ENCODE measurements at regions not wholly inside any gene's neighbourhood (a gene's known extent, or its start where the extent isn't known, plus 50 kb on each side); places are given as distances from the start of the nearest gene placed in this dataset.

GRCh38 chr3:16118396-16118795, 56.1 kb upstream of the GALNT15 start:
- no peak overlapping the region for H3K4me3 ChIP-seq
- TF ChIP-seq ESRRA (IDR thresholded peaks at IDR 0.05; ENCODE audit: borderline replicate concordance, low read length) (no peak), HOXA7 (CRISPR knock-in tag; IDR thresholded peaks at IDR 0.05) (no peak), EHMT2 (IDR thresholded peaks at IDR 0.05; ENCODE audit: low read depth) (no peak), RARB (CRISPR knock-in tag; IDR thresholded peaks at IDR 0.05) (no peak), JUNB (IDR thresholded peaks at IDR 0.05) (no peak), ZNF302 (CRISPR knock-in tag; IDR thresholded peaks at IDR 0.05) (no peak), CEBPB (IDR thresholded peaks at IDR 0.05) (no peak), RNF2 (IDR thresholded peaks at IDR 0.05; ENCODE audit: borderline replicate concordance, low read depth) (no peak), EP300 (IDR thresholded peaks at IDR 0.05) (no peak)
- TF ChIP-seq, protein P1, sequence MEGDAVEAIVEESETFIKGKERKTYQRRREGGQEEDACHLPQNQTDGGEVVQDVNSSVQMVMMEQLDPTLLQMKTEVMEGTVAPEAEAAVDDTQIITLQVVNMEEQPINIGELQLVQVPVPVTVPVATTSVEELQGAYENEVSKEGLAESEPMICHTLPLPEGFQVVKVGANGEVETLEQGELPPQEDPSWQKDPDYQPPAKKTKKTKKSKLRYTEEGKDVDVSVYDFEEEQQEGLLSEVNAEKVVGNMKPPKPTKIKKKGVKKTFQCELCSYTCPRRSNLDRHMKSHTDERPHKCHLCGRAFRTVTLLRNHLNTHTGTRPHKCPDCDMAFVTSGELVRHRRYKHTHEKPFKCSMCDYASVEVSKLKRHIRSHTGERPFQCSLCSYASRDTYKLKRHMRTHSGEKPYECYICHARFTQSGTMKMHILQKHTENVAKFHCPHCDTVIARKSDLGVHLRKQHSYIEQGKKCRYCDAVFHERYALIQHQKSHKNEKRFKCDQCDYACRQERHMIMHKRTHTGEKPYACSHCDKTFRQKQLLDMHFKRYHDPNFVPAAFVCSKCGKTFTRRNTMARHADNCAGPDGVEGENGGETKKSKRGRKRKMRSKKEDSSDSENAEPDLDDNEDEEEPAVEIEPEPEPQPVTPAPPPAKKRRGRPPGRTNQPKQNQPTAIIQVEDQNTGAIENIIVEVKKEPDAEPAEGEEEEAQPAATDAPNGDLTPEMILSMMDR (IDR thresholded peaks at IDR 0.05): no peak
- CTCF ChIA-PET: interaction anchor here (0.9 kb wide), 1 partner anchor 13 kb away, joined by 4 read pairs; no protein-coding TSS in a partner anchor
- no peak overlapping the region for H3K27ac ChIP-seq
- no peaks in the 10 kb centered on the region for H3K9me3 ChIP-seq
- H3K4me2 ChIP-seq: no peak overlapping the region
- DNase-seq (ENCODE audit: low read depth in 1 of 2, low spot score in 1 of 2): no peak
- POLR2A ChIA-PET: no interaction called here
- no peak for FAIRE-seq
- no peaks in the 10 kb centered on the region for H3K4me1 ChIP-seq
- no peak for ATAC-seq
- WGBS (ENCODE audit: missing lambda C conversion rate): 76% methylated on average over 8 of the region's 9 CpGs

DNA sequence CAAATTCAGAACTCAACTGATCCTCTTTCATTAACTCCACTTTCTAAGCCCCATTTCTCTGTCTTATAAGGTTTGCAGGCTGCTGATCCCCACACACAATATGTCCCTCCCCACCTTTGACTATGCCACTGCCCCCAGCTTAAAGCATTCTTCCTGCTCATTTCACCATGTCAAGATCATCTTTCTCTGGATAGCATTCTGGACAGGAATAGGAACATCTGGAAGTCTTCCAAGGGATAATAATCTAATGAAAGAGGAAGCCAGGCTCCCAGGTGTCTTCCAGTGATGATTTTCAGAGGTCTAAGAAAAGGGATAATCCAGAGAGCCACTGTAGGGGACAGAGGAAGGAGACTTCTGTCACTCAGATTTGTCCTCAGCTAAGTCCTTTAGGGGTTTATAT, 54.6 kb upstream of the GALNT15 start:
- no peaks in the 10 kb centered on the region for H3K9me3 ChIP-seq
- ATAC-seq (no peak), FAIRE-seq (no peak), DNase-seq (ENCODE audit: low read depth in 1 of 2, low spot score in 1 of 2) (no peak)
- no peak overlapping the region for H3K4me3 ChIP-seq
- no peak for TF ChIP-seq NFE2L2 (conservative IDR thresholded peaks at IDR 0.05; ENCODE audit: low read length)
- TF ChIP-seq, protein P2, sequence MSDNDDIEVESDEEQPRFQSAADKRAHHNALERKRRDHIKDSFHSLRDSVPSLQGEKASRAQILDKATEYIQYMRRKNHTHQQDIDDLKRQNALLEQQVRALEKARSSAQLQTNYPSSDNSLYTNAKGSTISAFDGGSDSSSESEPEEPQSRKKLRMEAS (IDR thresholded peaks at IDR 0.05): no peak
- TF ChIP-seq HOXB5 (CRISPR knock-in tag; IDR thresholded peaks at IDR 0.05): no peak
- TF ChIP-seq, protein P1 (IDR thresholded peaks at IDR 0.05): no peak
- no peak for TF ChIP-seq CHD2 (IDR thresholded peaks at IDR 0.05; ENCODE audit: low read length, partially characterized antibody)
- TF ChIP-seq, protein P3, sequence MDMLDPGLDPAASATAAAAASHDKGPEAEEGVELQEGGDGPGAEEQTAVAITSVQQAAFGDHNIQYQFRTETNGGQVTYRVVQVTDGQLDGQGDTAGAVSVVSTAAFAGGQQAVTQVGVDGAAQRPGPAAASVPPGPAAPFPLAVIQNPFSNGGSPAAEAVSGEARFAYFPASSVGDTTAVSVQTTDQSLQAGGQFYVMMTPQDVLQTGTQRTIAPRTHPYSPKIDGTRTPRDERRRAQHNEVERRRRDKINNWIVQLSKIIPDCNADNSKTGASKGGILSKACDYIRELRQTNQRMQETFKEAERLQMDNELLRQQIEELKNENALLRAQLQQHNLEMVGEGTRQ (IDR thresholded peaks at IDR 0.05): no peak
- no peak for TF ChIP-seq FOXS1 (CRISPR knock-in tag; IDR thresholded peaks at IDR 0.05)
- no peak overlapping the region for H3K27ac ChIP-seq
- ChIA-PET CTCF (interaction anchor here (1.0 kb wide), 1 partner anchor 71 kb away, joined by 4 read pairs; no protein-coding TSS in a partner anchor), POLR2A (no interaction called here)
- no peak overlapping the region for H3K4me2 ChIP-seq
- H3K4me1 ChIP-seq: peaks cover 8% of the 10 kb centered on the region; the same call in 2 of the 3 replicates

- Histone ChIP-seq H3K4me1 (peaks cover 11% of the 10 kb centered on the region; the same call in 2 of the 3 replicates), H3K4me2 (no peak overlapping the region), H3K27ac (no peak overlapping the region), H3K4me3 (no peak overlapping the region), H3K9me3 (no peaks in the 10 kb centered on the region)
- ChIA-PET CTCF (no interaction called here), POLR2A (no interaction called here)
- TF ChIP-seq RFX5 (IDR thresholded peaks at IDR 0.05): no peak
- no peak for TF ChIP-seq EP300 (IDR thresholded peaks at IDR 0.05)
- no peak for TF ChIP-seq EHMT2 (IDR thresholded peaks at IDR 0.05; ENCODE audit: low read depth)
- TF ChIP-seq, protein P4, sequence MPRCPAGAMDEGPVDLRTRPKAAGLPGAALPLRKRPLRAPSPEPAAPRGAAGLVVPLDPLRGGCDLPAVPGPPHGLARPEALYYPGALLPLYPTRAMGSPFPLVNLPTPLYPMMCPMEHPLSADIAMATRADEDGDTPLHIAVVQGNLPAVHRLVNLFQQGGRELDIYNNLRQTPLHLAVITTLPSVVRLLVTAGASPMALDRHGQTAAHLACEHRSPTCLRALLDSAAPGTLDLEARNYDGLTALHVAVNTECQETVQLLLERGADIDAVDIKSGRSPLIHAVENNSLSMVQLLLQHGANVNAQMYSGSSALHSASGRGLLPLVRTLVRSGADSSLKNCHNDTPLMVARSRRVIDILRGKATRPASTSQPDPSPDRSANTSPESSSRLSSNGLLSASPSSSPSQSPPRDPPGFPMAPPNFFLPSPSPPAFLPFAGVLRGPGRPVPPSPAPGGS (IDR thresholded peaks at IDR 0.05): no peak
- no peak for TF ChIP-seq ZNF302 (CRISPR knock-in tag; IDR thresholded peaks at IDR 0.05)
- no peak for TF ChIP-seq SREBF2 (IDR thresholded peaks at IDR 0.05)
- no peak for TF ChIP-seq HDAC2 (IDR thresholded peaks at IDR 0.05)
- TF ChIP-seq SMC3 (IDR thresholded peaks at IDR 0.05): no peak
- no peak for TF ChIP-seq TFCP2L1 (CRISPR knock-in tag; IDR thresholded peaks at IDR 0.05)
- no peak for TF ChIP-seq MAFK (IDR thresholded peaks at IDR 0.05; ENCODE audit: partially characterized antibody)
- no peak for TF ChIP-seq EHF (CRISPR knock-in tag; IDR thresholded peaks at IDR 0.05)
- FAIRE-seq (no peak), DNase-seq (ENCODE audit: low read depth in 1 of 2, low spot score in 1 of 2) (no peak), ATAC-seq (no peak)
- 5% methylated on average over 1 of the region's 1 CpG for WGBS (ENCODE audit: missing lambda C conversion rate)
Measured at GRCh38 chr3:16121391-16121790, 53.1 kb upstream of the GALNT15 start.
